IPS-15b (cell line): ENCODE measurements at regions not wholly inside any gene's neighbourhood (a gene's known extent, or its start where the extent isn't known, plus 50 kb on each side); places are given as distances from the start of the nearest gene placed in this dataset.

Experiments
- H3K27me3 ChIP-seq: one replicate; pipeline ENCODE4 v1.6.1; 2013; ENCODE audit warnings: low read length; ENCODE audit not compliant: control insufficient read depth, insufficient read depth
- H3K36me3 ChIP-seq: one replicate; pipeline ENCODE4 v1.6.1; 2013; ENCODE audit warnings: low read length; ENCODE audit not compliant: control insufficient read depth, insufficient read depth
- H3K4me1 ChIP-seq: one replicate; pipeline ENCODE4 v1.6.1; 2013; ENCODE audit warnings: mild to moderate bottlenecking, low read length; ENCODE audit not compliant: control insufficient read depth, insufficient read depth
- H3K4me3 ChIP-seq: one replicate; pipeline ENCODE4 v1.5.1; 2013; ENCODE audit warnings: low read depth, low read length
- H3K9ac ChIP-seq: one replicate; pipeline ENCODE4 v1.6.1; 2013; ENCODE audit warnings: low read depth, mild to moderate bottlenecking, low read length
- H3K9me3 ChIP-seq: one replicate; pipeline ENCODE4 v1.6.1; 2013; ENCODE audit warnings: mild to moderate bottlenecking, low read length; ENCODE audit not compliant: control insufficient read depth, insufficient read depth

DNA sequence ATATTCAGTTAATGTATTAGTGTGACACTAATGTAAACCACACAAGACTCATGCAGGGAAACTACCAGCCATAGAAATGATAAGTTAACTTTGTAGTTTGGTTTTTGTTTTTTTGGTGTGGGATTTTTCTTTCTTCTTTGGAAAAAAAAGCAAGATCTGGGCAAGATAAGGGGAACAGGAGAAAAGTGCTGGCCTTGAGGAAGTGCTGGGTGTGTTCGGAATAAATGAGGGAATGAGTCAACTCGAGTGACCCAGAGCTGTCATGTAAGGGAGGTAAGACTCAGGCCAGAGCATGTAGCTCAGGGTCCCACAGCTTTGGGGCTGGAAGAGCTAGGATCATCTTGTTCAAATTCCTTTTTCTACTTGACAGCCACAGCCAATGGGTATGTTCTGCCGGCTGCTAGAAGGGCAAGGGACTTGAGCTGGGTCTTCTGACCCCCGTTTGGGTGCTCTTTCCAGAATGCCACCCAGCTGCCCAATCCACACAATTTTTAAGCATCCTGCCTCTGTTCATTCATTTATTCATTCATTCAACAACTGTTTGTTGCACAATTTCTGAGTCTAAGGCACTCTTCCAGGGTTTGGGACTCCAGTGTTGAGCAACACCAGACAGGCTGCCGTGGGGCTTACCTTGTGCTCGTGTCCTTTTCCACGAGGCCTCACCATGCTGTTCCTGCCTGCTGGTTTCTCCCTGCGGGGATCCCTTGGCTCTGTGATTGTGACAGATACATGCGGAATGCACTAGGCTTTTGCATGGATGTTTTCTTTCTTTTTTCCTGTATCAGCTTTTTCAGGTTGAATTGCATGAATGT is 54.5 kb downstream of the CLDN34 start:
- Histone ChIP-seq H3K36me3 (no peaks in the 10 kb centered on the region), H3K4me1 (peaks cover 4% of the 10 kb centered on the region), H3K9me3 (peaks cover 9% of the 10 kb centered on the region), H3K27me3 (no peaks in the 10 kb centered on the region), H3K4me3 (no peak overlapping the region), H3K9ac (no peak overlapping the region)

DNA sequence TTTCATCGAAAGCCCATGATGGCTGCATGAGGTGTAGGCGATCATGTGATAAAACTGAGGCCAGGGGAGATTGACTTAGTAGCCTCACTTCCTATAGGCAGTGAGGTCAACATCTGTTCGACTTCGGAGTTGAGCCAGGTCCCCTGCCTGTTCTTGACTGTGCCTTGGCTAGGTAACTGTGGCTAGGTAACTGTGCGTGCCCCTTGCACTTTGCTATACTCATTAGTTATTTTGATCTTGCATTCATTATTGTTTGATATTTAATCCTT is 55.0 kb downstream of the CLDN34 start:
- H3K27me3 ChIP-seq: no peaks in the 10 kb centered on the region
- no peak overlapping the region for H3K4me3 ChIP-seq
- no peak overlapping the region for H3K9ac ChIP-seq
- H3K4me1 ChIP-seq: peaks cover 4% of the 10 kb centered on the region
- H3K9me3 ChIP-seq: peaks cover 9% of the 10 kb centered on the region
- no peaks in the 10 kb centered on the region for H3K36me3 ChIP-seq

DNA sequence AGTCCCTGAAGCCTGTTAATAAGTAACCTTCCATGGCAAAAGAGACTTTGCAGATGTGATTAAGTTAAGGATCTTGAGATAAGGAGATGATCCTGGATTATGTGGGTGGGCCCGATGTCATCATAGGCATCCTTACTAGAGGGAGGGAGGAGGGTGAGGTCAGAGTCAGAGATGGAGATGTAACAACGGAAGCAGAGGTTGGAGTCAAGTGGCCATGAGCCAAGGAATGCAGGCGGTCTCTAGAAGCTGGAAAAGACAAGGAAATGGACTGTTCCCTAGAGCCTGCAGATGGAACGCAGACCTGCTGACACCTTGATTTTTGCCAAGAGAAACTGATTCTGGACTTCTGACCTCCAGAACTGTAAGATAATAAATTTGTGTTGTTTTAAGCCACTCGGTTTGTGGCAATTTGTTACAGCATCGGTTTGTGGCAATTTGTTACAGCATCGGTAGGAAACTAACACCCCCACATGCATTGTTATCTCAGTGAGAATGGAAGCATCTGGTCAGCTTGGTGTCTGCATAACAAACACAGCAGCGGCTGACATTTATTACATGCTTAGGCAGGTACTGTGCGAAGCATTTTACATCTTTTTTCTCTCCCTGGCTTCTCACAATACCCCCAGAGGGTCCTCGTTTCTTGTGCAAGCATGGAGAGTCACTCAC is 55.6 kb downstream of the CLDN34 start:
- Histone ChIP-seq H3K4me1 (peaks cover 2% of the 10 kb centered on the region), H3K27me3 (no peaks in the 10 kb centered on the region), H3K36me3 (no peaks in the 10 kb centered on the region), H3K4me3 (no peak overlapping the region), H3K9me3 (peaks cover 9% of the 10 kb centered on the region), H3K9ac (no peak overlapping the region)

DNA sequence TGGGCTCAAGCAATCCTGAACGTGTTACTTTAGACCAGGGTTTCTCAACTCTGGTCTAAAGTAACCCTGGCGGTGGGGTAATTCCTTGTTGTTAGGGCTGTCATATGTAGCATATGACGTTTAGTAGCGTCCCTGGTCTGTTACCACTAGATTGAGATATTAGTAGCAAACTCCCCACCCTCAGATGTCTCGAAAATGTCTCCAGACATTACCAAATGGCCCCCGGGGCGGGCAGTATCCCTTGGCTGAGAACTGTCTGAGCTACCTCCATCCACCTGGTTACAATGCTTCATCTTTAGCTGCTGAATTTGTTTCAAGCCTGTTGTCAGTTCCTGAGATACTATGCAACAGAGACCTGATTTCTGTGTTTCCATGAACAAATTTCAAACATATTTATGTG is 56.7 kb downstream of the CLDN34 start:
- H3K9ac ChIP-seq: no peak overlapping the region
- no peaks in the 10 kb centered on the region for H3K36me3 ChIP-seq
- no peak overlapping the region for H3K4me3 ChIP-seq
- H3K27me3 ChIP-seq: no peaks in the 10 kb centered on the region
- H3K4me1 ChIP-seq: peaks cover 2% of the 10 kb centered on the region
- peaks cover 9% of the 10 kb centered on the region for H3K9me3 ChIP-seq

DNA sequence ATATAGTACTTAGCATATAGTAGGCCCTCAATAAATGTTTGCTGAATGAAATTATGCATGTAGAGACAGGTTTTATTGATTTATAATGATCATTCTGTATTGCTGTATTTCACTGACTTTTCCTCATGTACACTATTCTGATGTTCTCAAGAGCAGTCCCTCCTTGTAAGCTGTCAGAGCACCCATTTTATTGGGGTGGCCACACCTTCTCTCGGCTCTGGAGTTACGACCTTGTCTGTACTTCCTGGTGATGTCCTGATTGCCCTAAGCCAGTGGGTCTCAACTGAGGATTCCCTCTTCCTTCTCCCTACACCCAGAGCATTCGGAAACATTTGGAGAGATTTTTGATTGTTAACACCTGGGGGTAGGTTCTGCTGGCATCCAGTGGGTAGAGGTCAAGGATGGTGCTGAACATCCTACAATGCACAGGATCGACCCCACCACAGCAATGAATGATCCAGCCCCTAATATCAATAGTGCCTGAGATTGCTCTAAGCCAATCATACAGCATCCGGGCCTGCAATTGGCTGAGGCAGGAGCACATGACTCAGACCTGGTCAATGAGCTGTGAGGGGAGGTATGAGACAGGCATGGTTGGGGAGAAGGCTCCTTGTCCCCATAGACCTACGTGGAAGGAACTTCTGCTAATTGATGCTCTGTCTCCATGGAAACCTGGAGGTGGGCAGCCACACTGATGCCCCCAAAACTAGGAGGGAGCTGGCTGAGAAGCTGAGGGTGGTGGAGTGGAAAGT is 58.8 kb downstream of the CLDN34 start:
- H3K9me3 ChIP-seq: peaks cover 9% of the 10 kb centered on the region
- no peaks in the 10 kb centered on the region for H3K27me3 ChIP-seq
- no peaks in the 10 kb centered on the region for H3K36me3 ChIP-seq
- H3K4me1 ChIP-seq: peaks cover 2% of the 10 kb centered on the region
- no peak overlapping the region for H3K4me3 ChIP-seq
- H3K9ac ChIP-seq: no peak overlapping the region

DNA sequence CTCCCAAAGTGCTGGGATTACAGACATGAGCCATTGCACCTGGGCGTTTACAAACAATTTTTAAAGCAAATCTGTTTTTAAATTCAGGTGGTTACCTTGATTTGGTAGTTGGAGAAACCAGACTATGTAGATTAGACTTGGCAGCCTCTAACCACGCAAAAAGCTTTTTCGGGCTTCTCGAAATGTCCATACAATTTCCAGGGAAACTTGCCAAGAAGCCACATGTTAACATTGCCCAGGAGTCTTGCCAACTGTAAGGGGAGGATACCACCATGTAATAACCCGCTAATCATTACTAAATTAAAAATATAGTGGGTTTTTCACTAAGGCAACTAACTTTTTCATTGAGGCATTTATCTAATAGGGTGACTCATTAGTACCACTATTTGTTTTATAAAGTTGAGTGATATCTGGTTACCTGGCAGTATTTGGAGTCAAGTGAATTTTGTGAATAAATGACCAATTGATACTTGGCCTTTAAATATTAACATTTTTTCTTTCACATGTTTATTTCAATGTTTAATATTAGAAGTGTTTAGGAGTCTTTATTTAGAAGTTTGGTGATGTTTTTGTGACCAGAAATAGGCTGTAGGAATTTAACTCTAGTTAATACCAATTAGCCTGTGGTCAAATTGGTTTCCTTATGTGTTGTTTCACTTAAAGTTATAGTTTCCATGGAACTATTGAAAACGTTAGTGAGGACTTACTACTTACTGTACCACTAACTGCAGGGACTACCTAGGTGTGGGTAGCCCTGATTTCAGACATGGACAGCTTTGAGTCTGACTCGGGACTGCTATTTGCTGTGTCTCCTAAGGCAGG is 61.3 kb downstream of the CLDN34 start:
- Histone ChIP-seq H3K4me3 (no peak overlapping the region), H3K4me1 (no peaks in the 10 kb centered on the region), H3K36me3 (no peaks in the 10 kb centered on the region), H3K9ac (no peak overlapping the region), H3K9me3 (no peaks in the 10 kb centered on the region), H3K27me3 (no peaks in the 10 kb centered on the region)

DNA sequence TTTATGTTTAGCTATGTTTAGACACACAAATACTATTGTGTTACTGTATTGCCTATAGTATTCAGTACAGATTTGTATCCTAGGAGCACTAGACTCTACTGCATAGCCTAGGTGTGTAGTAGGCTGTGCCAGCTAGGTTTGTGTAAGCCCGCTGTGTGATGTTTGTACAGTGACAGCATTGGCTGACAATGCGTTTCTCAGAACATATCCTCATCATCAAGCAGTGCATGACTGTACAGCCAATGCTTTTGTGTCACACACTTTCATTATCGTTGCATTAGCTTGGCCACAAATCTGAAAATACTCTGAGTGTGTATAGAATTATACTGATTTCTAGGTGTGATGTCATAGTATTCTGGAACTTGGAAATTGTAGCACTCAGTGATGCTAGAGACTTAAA is 63.4 kb downstream of the CLDN34 start:
- H3K4me1 ChIP-seq: no peaks in the 10 kb centered on the region
- H3K9ac ChIP-seq: no peak overlapping the region
- H3K27me3 ChIP-seq: no peaks in the 10 kb centered on the region
- no peaks in the 10 kb centered on the region for H3K36me3 ChIP-seq
- no peaks in the 10 kb centered on the region for H3K9me3 ChIP-seq
- H3K4me3 ChIP-seq: no peak overlapping the region

DNA sequence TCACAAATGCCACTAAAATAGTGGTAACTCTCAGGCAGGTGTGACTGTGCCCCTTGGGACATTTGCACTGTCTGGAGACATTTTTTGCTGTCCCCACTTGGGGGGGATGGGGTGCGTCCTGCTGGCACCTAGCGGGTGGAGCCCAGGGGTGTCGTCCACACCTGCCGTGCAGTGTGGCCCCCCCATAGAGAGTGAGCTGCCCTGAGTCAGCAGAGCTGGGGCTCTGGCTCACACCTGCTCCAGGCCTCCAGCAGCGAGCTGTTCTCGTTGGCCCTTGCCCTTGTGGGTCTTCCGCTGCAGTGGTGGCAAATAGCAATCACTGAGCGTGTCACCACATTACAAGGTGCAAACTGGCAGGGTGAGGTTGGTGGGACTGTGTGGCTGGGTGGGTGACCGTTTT is 64.6 kb downstream of the CLDN34 start:
- H3K27me3 ChIP-seq: no peaks in the 10 kb centered on the region
- H3K9ac ChIP-seq: no peak overlapping the region
- H3K9me3 ChIP-seq: no peaks in the 10 kb centered on the region
- no peak overlapping the region for H3K4me3 ChIP-seq
- H3K4me1 ChIP-seq: no peaks in the 10 kb centered on the region
- H3K36me3 ChIP-seq: no peaks in the 10 kb centered on the region

DNA sequence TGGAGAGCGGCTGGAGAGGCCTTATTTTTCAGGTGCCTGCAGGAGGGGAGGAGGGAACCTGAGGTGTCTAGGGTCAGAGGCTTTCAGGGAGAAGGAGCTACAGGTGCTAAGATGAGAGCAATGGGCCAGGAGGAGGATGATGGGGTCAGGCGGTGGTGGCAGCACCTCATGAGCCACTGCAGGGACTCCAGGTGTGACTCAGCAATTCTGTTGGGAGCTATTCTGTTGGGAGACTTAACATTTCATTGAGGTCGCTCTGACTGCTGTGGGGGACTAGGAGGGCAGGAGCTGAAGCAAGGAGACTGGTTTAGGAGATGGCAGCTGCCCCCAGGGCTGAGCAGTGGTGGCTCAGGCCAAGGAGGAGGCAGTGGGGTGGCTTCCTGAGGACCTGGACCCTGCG is 65.0 kb downstream of the CLDN34 start:
- Histone ChIP-seq H3K9me3 (no peaks in the 10 kb centered on the region), H3K4me1 (no peaks in the 10 kb centered on the region), H3K27me3 (no peaks in the 10 kb centered on the region), H3K9ac (no peak overlapping the region), H3K4me3 (no peak overlapping the region), H3K36me3 (no peaks in the 10 kb centered on the region)

DNA sequence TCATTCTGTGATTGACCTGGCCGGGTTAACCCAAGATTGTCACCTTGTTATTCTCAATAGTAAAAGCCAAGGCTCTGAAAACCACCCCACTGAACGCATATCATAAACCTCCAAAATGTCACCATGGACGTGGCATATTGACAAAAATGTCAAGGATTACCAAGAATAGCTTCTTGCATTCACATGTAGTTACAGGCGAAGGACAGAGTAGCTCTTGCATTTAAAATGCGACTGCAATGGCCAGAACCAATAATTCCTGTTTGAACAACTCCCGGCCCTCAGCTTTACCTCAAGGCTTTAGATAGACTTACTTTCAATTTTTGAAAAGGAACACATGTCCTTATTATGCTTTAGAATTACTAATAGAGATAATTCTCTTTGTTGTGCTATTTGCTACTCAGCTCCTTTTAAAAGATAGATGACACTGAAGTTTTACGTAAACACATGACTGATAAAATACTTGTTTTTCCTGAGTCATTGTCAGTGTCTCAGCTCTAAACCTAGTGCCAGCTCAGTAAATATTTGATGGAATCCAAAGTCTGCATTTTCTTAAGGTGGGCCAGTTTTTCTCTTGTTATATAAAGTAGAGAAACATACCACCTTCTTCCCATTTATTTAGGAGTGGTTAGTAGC is 66.3 kb downstream of the CLDN34 start:
- Histone ChIP-seq H3K9ac (no peak overlapping the region), H3K4me1 (no peaks in the 10 kb centered on the region), H3K4me3 (no peak overlapping the region), H3K9me3 (no peaks in the 10 kb centered on the region), H3K36me3 (no peaks in the 10 kb centered on the region), H3K27me3 (no peaks in the 10 kb centered on the region)

DNA sequence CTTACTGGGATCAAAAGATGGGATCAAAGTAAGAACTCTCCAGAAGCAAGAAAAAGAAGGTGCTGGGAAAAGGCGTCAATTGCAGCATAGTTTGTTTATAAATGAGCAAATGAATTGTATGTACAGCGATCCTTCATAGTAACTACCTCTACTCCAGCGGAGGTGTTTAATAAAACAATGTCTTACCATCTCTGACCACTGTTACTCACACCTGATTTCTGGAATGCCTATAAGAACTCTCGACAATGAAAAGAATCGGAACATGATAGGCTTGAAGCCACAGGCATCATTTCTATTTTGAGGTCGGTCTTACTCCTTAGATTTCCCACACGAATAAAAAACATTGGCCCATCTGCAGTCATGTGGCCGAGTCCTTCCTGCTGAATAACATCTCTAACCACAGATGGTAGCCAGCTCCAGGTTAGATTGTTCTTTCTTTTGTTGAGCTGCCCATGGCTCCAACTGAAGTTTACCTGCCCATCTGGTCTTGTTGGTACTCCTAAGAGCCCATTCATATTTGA is 67.6 kb downstream of the CLDN34 start:
- Histone ChIP-seq H3K9ac (no peak overlapping the region), H3K36me3 (no peaks in the 10 kb centered on the region), H3K4me1 (no peaks in the 10 kb centered on the region), H3K27me3 (no peaks in the 10 kb centered on the region), H3K4me3 (no peak overlapping the region), H3K9me3 (no peaks in the 10 kb centered on the region)
